Spleen (tissue), 11 donors: ENCODE measurements at regions not wholly inside any gene's neighbourhood (a gene's known extent, or its start where the extent isn't known, plus 50 kb on each side); places are given as distances from the start of the nearest gene placed in this dataset.

Experiments
- DNase-seq: peaks from one replicate; pipeline ENCODE4 v3.0.0-alpha.2; 2020
- H3K27ac ChIP-seq, 8 donors: fragments of 200-600 bp; sonication (generic) in 7 of 8; 1 replicate in 4 of 8; 2 replicates in 4 of 8; pipeline versions ENCODE4 v1.5.0 to v1.8.0; 2016 to 2021; ENCODE audit warnings: inconsistent platforms in 4 of 8, mild to moderate bottlenecking in 4 of 8, moderate library complexity in 1 of 8
- H3K27me3 ChIP-seq, 7 donors: fragments of 200-600 bp; sonication (generic) in 6 of 7; replicated peaks in 1 of 7; 1 replicate in 4 of 7; 2 replicates in 3 of 7; pipeline versions ENCODE4 v1.5.0 to v1.8.0; 2016 to 2021; ENCODE audit warnings: inconsistent platforms in 3 of 7, mild to moderate bottlenecking in 1 of 7
- H3K36me3 ChIP-seq, 6 donors: fragments of 200-600 bp; sonication (generic) in 5 of 6; 1 replicate in 4 of 6; 2 replicates in 2 of 6; pipeline versions ENCODE4 v1.5.0 to v1.8.0; 2016 to 2021; ENCODE audit warnings: inconsistent platforms in 2 of 6
- H3K4me1 ChIP-seq, 6 donors: fragments of 200-600 bp; sonication (generic) in 5 of 6; 1 replicate in 3 of 6; 2 replicates in 3 of 6; pipeline versions ENCODE4 v1.5.0 to v1.8.0; 2016 to 2021; ENCODE audit warnings: inconsistent platforms in 3 of 6
- H3K4me3 ChIP-seq, 8 donors: fragments of 200-600 bp; sonication (generic) in 7 of 8; 1 replicate in 4 of 8; 2 replicates in 4 of 8; pipeline versions ENCODE4 v1.5.0 to v1.8.0; 2016 to 2021; ENCODE audit warnings: inconsistent platforms in 4 of 8, mild to moderate bottlenecking in 4 of 8, moderate library complexity in 2 of 8
- H3K9me3 ChIP-seq, 8 donors: fragments of 200-600 bp; sonication (generic) in 7 of 8; 1 replicate in 4 of 8; 2 replicates in 4 of 8; pipeline versions ENCODE4 v1.5.0 to v1.8.0; 2016 to 2021; ENCODE audit warnings: inconsistent platforms in 4 of 8
- POLR2A ChIP-seq, 3 donors: fragments of 450-650 bp; IDR thresholded peaks; one replicate each; pipeline ENCODE4 v1.5.1; 2017; ENCODE audit warnings: antibody characterized with exemption in 3 of 3, mild to moderate bottlenecking in 1 of 3
- POLR2AphosphoS5 ChIP-seq, 3 donors: sonication (generic); formaldehyde crosslinking; IDR thresholded peaks; one replicate each; pipeline ENCODE4 v1.5.1; 2017; ENCODE audit warnings: antibody characterized with exemption in 3 of 3
- WGBS, 5 donors: extraction: QIAGEN DNeasy Blood & Tissue Kit in 3 of 5; methylation state at CpG; one replicate each; pipeline versions ENCODE4 v1.1.5 to v1.1.7; 2013 to 2018; 5-methylcytosine and 5-hydroxymethylcytosine counted together
- intact Hi-C: fragments of 100-400 bp; cut with DNase I; formaldehyde crosslinking; loops from one replicate; pipeline ENCODE4 v1.15.0; 2023; ENCODE audit warnings: low total_unique reads
- TF ChIP-seq, protein P1 (sequence below), 11 experiments: fragments of 200-600 bp in 7 of 11; fragments of 450-650 bp in 4 of 11; sonication (generic) in 4 of 11; IDR thresholded peaks in 8 of 11; conservative IDR thresholded peaks in 3 of 11; 1 replicate in 7 of 11; 2 replicates in 4 of 11; pipeline versions ENCODE4 v1.4.0 to v1.8.0; 2016 to 2021; ENCODE audit warnings: antibody characterized with exemption in 11 of 11, inconsistent platforms in 4 of 11, mild to moderate bottlenecking in 1 of 11
- donor health status: healthy with polysubstance abuse.
- donor health status: DM: no; HTN: no; CAD: no; lungs with moderate emphysema.
- donor health status: DM: no; HTN: no; CAD: no.
- donor health status: Bipolar disorder and iron deficiency.
- donor health status: healthy.
- donor health status: DM: no; HTN: no; CAD: no.
- donor health status: DM: yes; HTN: yes; CAD: no.

DNA sequence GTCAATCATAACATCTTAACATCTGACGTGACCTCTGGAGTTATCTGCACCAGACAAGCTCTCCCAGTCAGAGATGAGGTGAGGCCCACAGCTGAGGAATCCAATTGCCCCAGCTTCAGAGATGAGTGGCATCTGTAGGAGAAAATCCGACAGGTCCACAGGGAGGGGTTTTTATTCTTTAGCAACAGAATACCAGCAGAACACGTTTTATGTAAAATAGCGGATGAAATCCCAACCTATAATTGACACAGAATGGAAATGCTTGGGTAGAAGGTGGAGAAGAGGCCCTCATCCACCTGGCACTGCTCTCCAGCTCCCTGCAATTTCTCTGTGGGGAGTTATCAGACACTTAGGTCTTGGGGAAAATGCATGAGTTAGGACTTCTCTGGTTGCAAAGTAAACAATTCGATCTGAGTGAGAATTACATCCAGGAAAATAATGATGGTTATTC lies 144.2 kb upstream of the NRP1 start:
- WGBS, 5 donors = 85 to 99% (median 88%) methylated on average over 5 of the region's 5 CpGs
- Histone ChIP-seq H3K27ac (no peak overlapping the region), H3K4me3 (no peak overlapping the region), H3K27me3 (no peaks in the 10 kb centered on the region), H3K9me3 (peaks cover 0 to 3% (median 0%) of the 10 kb centered on the region in 8 donors), H3K36me3 (no peaks in the 10 kb centered on the region), H3K4me1 (no peaks in the 10 kb centered on the region)
- TF ChIP-seq POLR2A (IDR thresholded peaks at IDR 0.05) (no peak), POLR2AphosphoS5 (IDR thresholded peaks at IDR 0.05) (no peak)
- TF ChIP-seq, protein P1, sequence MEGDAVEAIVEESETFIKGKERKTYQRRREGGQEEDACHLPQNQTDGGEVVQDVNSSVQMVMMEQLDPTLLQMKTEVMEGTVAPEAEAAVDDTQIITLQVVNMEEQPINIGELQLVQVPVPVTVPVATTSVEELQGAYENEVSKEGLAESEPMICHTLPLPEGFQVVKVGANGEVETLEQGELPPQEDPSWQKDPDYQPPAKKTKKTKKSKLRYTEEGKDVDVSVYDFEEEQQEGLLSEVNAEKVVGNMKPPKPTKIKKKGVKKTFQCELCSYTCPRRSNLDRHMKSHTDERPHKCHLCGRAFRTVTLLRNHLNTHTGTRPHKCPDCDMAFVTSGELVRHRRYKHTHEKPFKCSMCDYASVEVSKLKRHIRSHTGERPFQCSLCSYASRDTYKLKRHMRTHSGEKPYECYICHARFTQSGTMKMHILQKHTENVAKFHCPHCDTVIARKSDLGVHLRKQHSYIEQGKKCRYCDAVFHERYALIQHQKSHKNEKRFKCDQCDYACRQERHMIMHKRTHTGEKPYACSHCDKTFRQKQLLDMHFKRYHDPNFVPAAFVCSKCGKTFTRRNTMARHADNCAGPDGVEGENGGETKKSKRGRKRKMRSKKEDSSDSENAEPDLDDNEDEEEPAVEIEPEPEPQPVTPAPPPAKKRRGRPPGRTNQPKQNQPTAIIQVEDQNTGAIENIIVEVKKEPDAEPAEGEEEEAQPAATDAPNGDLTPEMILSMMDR (IDR thresholded peaks at IDR 0.05 in 8 of 11, conservative IDR thresholded peaks at IDR 0.05 in 3 of 11) = no peak
- intact Hi-C loops = no loop called here
- no peak for DNase-seq

DNA sequence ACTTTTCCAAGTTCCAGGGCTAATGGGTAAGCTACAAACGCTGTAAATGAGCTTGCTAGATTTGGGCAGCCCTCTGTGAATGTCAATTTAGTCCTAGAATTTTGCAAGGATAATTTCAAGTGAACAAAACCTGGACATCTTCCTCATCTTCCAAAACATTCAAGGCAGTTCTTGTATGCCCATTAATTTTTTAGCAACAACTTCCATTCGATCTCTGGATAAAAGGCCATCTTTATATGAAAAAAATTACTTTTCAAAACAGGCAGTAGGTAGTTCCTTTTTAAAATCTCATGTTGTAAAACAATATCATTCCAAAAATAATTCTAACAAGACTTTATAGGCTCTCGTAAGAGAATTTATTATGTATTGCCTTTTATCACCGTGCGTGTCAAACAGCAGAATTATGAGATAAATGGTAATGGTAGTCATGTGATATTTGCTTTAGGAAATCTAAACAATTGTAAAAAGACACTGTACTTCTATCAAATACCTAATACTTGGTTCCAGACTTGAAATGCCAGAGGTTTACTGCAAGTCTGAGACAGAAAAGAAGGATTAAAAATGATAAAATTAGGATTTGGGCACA lies 143.7 kb upstream of the NRP1 start:
- TF ChIP-seq POLR2A (IDR thresholded peaks at IDR 0.05) (no peak), POLR2AphosphoS5 (IDR thresholded peaks at IDR 0.05) (no peak)
- TF ChIP-seq, protein P1 (IDR thresholded peaks at IDR 0.05 in 8 of 11, conservative IDR thresholded peaks at IDR 0.05 in 3 of 11) = no peak
- Histone ChIP-seq H3K4me1 (no peaks in the 10 kb centered on the region), H3K4me3 (no peak overlapping the region), H3K27me3 (no peaks in the 10 kb centered on the region), H3K27ac (no peak overlapping the region), H3K36me3 (no peaks in the 10 kb centered on the region), H3K9me3 (peaks cover 0 to 3% (median 0%) of the 10 kb centered on the region in 8 donors)
- intact Hi-C loops = no loop called here
- WGBS, 5 donors = 85 to 95% (median 87%) methylated on average over 5 of the region's 5 CpGs
- no peak for DNase-seq

DNA sequence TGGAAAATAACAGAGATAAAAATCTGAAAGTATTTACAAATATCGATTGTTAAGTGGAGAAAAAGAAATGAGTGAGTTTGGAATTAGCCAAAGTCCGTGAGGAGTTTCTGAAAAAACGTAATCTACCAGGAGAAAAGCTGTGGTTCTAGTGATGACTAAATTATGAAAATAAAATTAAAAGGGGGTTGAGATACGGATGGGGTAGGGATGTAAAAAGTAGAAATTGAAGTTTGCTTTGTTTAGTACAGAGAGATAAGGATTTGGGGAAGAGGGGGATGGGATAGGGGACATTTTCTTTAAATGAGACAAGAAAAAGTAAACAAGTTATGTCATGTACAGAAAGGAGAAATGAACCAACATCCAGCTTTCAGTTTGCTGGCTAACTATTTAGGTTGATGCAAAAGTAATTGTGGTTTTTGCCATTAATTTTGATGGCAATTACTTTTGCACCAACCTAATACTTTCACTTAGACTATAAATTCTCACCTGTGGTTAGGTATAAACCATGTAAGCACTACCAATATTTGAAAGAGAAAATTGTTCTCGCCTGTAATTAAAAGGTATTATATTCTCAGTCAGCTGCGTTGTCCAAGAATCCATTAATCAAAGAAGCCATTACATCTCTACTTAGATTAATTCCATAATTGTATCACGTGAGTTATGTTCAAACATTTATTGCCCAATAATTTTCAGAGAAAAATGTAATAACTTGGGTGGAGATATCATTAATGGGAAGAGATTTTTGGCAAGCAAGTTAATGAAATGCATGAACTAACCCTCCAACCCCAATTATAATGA lies 143.0 kb upstream of the NRP1 start:
- intact Hi-C loops = no loop called here
- H3K36me3 ChIP-seq = no peaks in the 10 kb centered on the region
- no peaks in the 10 kb centered on the region for H3K4me1 ChIP-seq
- no peak overlapping the region for H3K27ac ChIP-seq
- H3K4me3 ChIP-seq = no peak overlapping the region
- peaks cover 0 to 3% (median 0%) of the 10 kb centered on the region in 8 donors for H3K9me3 ChIP-seq
- WGBS, 5 donors = 80 to 91% (median 86%) methylated on average over 7 of the region's 7 CpGs
- no peak for TF ChIP-seq POLR2AphosphoS5 (IDR thresholded peaks at IDR 0.05)
- TF ChIP-seq, protein P1 (IDR thresholded peaks at IDR 0.05 in 8 of 11, conservative IDR thresholded peaks at IDR 0.05 in 3 of 11) = no peak
- TF ChIP-seq POLR2A (IDR thresholded peaks at IDR 0.05) = no peak
- H3K27me3 ChIP-seq = no peaks in the 10 kb centered on the region
- DNase-seq = no peak

DNA sequence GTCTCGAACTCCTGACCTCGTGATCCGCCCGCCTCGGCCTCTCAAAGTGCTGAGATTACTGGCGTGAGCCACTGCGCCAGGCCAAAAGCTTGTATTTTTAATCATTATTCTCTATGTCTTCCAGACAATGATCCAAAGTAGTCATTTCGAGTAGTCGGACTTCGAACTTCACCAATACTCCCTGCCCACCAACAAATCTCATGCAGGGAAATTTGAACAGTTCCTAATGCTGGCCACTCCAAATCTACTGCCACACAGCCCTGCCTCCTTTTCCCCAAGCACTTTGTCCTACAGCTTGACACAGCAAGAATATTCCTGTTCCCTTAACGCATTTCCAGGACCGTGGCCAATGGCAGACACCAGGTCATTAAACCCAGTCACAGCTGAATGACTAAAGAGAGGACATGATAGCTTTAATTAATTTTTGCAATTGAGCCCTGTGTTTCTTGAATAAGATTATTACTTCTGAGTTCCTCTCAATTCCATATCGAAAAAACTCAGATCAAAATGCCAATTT lies 142.3 kb upstream of the NRP1 start:
- H3K27ac ChIP-seq = no peak overlapping the region
- intact Hi-C loops = no loop called here
- TF ChIP-seq POLR2AphosphoS5 (IDR thresholded peaks at IDR 0.05) (no peak), POLR2A (IDR thresholded peaks at IDR 0.05) (no peak)
- TF ChIP-seq, protein P1 (IDR thresholded peaks at IDR 0.05 in 8 of 11, conservative IDR thresholded peaks at IDR 0.05 in 3 of 11) = no peak
- 87 to 94% (median 92%) methylated on average over 13 of the region's 13 CpGs for WGBS, 5 donors
- no peak overlapping the region for H3K4me3 ChIP-seq
- no peak for DNase-seq
- H3K9me3 ChIP-seq = peaks cover 0 to 3% (median 0%) of the 10 kb centered on the region in 8 donors
- H3K36me3 ChIP-seq = no peaks in the 10 kb centered on the region
- no peaks in the 10 kb centered on the region for H3K4me1 ChIP-seq
- H3K27me3 ChIP-seq = no peaks in the 10 kb centered on the region
